ENCODE measurements at regions not wholly inside any gene's neighbourhood (a gene's known extent, or its start where the extent isn't known, plus 50 kb on each side); places are given as distances from the start of the nearest gene placed in this dataset.

- Histone ChIP-seq H3K4me1 (ENCODE audit: insufficient read depth, poor library complexity, severe bottlenecking) (no peaks in the 10 kb centered on the region), H3K9me3 (ENCODE audit: severe bottlenecking) (no peaks in the 10 kb centered on the region), H3K4me3 (ENCODE audit: severe bottlenecking) (no peak overlapping the region), H3K27ac (ENCODE audit: poor library complexity, severe bottlenecking) (no peak overlapping the region), H3K27me3 (ENCODE audit: insufficient read depth, poor library complexity, severe bottlenecking) (no peaks in the 10 kb centered on the region), H3K36me3 (ENCODE audit: low read depth) (no peaks in the 10 kb centered on the region)
- no peak for TF ChIP-seq CTCF (IDR thresholded peaks at IDR 0.05; ENCODE audit: poor library complexity, severe bottlenecking)
- ATAC-seq (ENCODE audit: low read depth) (no peak), DNase-seq (ENCODE audit: low spot score) (no peak)
Observed at GRCh38 chr7:41809116-41809515, 106.2 kb upstream of the INHBA start.

GRCh38 chr7:41808541-41808940 lies 105.7 kb upstream of the INHBA start:
- Histone ChIP-seq H3K4me1 (ENCODE audit: insufficient read depth, poor library complexity, severe bottlenecking) (no peaks in the 10 kb centered on the region), H3K27ac (ENCODE audit: poor library complexity, severe bottlenecking) (no peak overlapping the region), H3K9me3 (ENCODE audit: severe bottlenecking) (no peaks in the 10 kb centered on the region), H3K27me3 (ENCODE audit: insufficient read depth, poor library complexity, severe bottlenecking) (no peaks in the 10 kb centered on the region), H3K4me3 (ENCODE audit: severe bottlenecking) (no peak overlapping the region), H3K36me3 (ENCODE audit: low read depth) (no peaks in the 10 kb centered on the region)
- DNase-seq (ENCODE audit: low spot score) (no peak), ATAC-seq (ENCODE audit: low read depth) (no peak)
- no peak for TF ChIP-seq CTCF (IDR thresholded peaks at IDR 0.05; ENCODE audit: poor library complexity, severe bottlenecking)

GRCh38 chr7:41803569-41803968 lies 100.7 kb upstream of the INHBA start:
- no peaks in the 10 kb centered on the region for H3K4me1 ChIP-seq (ENCODE audit: insufficient read depth, poor library complexity, severe bottlenecking)
- no peak overlapping the region for H3K4me3 ChIP-seq (ENCODE audit: severe bottlenecking)
- no peaks in the 10 kb centered on the region for H3K9me3 ChIP-seq (ENCODE audit: severe bottlenecking)
- TF ChIP-seq CTCF (IDR thresholded peaks at IDR 0.05; ENCODE audit: poor library complexity, severe bottlenecking): no peak
- no peak for ATAC-seq (ENCODE audit: low read depth)
- no peak for DNase-seq (ENCODE audit: low spot score)
- no peaks in the 10 kb centered on the region for H3K36me3 ChIP-seq (ENCODE audit: low read depth)
- H3K27ac ChIP-seq (ENCODE audit: poor library complexity, severe bottlenecking): no peak overlapping the region
- no peaks in the 10 kb centered on the region for H3K27me3 ChIP-seq (ENCODE audit: insufficient read depth, poor library complexity, severe bottlenecking)

- no peak for TF ChIP-seq CTCF (IDR thresholded peaks at IDR 0.05; ENCODE audit: poor library complexity, severe bottlenecking)
Observed at GRCh38 chr7:41796331-41796730, 93.4 kb upstream of the INHBA start.

GRCh38 chr7:41795276-41795833 lies 92.5 kb upstream of the INHBA start:
- Histone ChIP-seq H3K4me1 (ENCODE audit: insufficient read depth, poor library complexity, severe bottlenecking) (no peaks in the 10 kb centered on the region), H3K9me3 (ENCODE audit: severe bottlenecking) (no peaks in the 10 kb centered on the region), H3K27ac (ENCODE audit: poor library complexity, severe bottlenecking) (no peak overlapping the region), H3K36me3 (ENCODE audit: low read depth) (no peaks in the 10 kb centered on the region), H3K27me3 (ENCODE audit: insufficient read depth, poor library complexity, severe bottlenecking) (no peaks in the 10 kb centered on the region), H3K4me3 (ENCODE audit: severe bottlenecking) (no peak overlapping the region)
- no peak for TF ChIP-seq CTCF (IDR thresholded peaks at IDR 0.05; ENCODE audit: poor library complexity, severe bottlenecking)
- DNase-seq (ENCODE audit: low spot score): no peak
- ATAC-seq (ENCODE audit: low read depth): no peak

More at GRCh38 chr7:41796331-41796730, 93.4 kb upstream of the INHBA start:
- no peaks in the 10 kb centered on the region for H3K27me3 ChIP-seq (ENCODE audit: insufficient read depth, poor library complexity, severe bottlenecking)
- ATAC-seq (ENCODE audit: low read depth): no peak
- H3K4me3 ChIP-seq (ENCODE audit: severe bottlenecking): no peak overlapping the region
- H3K36me3 ChIP-seq (ENCODE audit: low read depth): no peaks in the 10 kb centered on the region
- no peak for DNase-seq (ENCODE audit: low spot score)
- no peaks in the 10 kb centered on the region for H3K9me3 ChIP-seq (ENCODE audit: severe bottlenecking)
- no peaks in the 10 kb centered on the region for H3K4me1 ChIP-seq (ENCODE audit: insufficient read depth, poor library complexity, severe bottlenecking)
- H3K27ac ChIP-seq (ENCODE audit: poor library complexity, severe bottlenecking): no peak overlapping the region
